SHP77 (cell line): ENCODE measurements at regions not wholly inside any gene's neighbourhood (a gene's known extent, or its start where the extent isn't known, plus 50 kb on each side); places are given as distances from the start of the nearest gene placed in this dataset.
A peak's percentile ranks its signal among the peaks of the same experiment; 100 is the strongest.

Experiments
- DNase-seq, 2 experiments: peaks; one replicate each; lab custom pipeline; 2025; lab: John Stamatoyannopoulos, UW

DNA sequence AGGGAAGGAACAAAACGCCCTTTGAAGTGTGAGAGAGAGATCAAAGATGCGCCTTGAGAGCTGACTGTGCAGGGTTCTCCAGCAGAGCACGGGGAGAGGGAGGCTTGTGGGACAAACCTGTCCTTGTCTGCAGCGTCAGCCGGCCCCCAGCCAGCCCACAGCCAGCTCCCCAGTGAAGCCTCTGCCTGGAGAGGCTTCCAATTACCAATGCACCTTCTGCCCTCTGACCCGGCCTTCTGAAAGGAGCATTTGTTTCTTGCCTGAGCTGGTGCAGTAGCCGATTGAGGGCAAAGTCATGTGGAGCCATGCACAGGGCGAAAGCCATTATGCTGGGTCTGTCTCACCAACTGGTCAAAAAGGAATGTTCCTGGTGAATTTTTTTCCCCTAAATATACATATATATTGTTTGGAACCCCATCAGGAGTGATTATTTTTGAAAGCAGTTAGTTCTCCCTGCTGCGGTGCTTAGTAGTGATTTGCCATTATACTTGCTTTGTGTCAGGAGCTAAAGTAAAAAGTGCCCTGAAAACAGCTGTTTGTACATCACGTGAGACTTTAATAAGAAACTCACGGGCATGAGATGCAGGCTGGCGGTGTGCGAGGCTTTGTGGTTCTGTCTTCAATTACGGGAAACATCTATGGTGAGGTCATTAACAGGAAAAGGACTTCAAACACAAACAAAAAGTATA lies 268.6 kb downstream of the KLF6 start:
- no peak for DNase-seq

DNA sequence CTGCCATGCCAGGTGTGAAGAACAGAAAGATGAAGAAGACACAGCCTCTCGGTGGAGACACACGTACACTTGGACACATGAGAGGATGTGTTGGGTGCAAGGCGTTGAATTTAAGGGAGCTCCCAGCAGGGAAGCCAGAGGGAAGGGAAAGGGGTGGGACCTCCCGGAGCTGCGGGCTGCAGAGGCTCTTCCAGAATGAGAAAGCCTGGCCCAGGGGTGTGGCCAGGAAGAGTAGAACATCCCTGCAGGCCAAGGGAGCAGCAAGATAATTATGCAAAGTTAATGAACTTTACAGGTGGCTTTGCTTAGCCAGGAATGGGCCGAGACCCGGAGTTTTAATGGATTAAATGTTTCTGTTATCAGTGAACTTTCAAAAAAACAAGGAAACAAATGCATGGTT lies 270.3 kb downstream of the KLF6 start:
- no peak for DNase-seq

- DNase-seq, result no peak
These were observed 272.7 kb downstream of the KLF6 start for GRCh38 chr10:3512263-3512662.

GRCh38 chr10:3511483-3511882 lies 273.5 kb downstream of the KLF6 start:
- DNase-seq, result no peak

DNA sequence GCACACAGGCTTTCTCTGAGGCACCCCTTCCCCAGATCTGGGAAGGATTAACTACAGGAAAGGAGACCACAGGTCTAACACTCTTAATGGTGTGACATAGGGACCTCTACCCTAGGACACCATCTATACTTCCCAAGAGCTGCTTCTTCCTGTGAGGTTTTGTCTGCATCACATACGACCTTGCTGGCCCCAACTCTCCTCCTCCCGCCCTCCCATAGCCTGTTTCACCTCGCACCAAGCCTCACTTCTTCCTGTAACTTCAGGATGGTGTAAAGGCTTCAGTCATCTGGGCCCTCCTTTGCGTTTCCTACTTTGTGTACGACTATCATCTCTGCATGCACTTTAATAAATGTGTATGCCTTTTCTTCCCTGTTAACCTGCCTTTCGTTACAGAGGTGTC lies 274.3 kb downstream of the KLF6 start:
- no peak for DNase-seq

DNA sequence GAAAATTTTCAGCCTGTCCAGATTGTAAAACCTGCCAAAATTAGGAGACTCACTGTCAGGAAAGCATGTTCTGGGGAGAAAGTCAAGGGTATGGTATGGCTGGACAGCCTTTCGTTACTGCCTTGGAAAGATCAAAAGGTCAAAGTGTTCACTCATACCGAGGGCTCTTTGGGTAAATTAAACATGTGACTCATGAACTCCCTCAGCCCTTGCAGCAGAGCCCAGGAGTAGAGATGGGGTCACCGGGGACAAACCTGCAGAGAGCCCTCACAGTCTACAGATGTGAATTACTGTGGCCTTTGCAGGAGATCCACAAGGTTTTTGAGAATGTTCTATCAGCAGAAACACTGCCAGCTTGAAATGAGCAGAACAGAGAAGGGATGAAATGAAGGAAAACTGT lies 275.7 kb downstream of the KLF6 start:
- DNase-seq, result no peak

- DNase-seq, result no peak
These were observed 281.7 kb downstream of the KLF6 start for GRCh38 chr10:3503299-3503698.

GRCh38 chr10:3502673-3503072 lies 282.3 kb downstream of the KLF6 start:
- DNase-seq, result no peak

- no peak for DNase-seq
These were observed 284.6 kb downstream of the KLF6 start for GRCh38 chr10:3500408-3500856.

DNA sequence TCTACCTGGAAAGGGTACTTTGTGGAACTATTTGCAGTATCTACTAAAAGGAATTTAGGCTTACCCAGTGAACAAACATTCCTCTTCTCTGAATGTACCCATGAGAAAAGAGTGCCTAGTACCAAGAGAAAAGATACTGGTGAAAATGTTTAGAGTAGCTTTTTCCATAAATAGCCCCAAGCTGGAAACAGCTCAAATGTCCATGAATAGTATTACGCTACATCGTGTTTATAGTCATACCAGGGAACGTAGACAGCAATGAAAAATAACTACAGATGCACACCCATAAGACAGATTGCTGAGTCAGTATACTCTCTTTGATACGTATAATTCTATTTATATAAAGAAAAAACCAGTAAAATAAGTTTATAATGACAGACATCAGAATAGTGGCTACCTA lies 285.9 kb downstream of the KLF6 start:
- DNase-seq, result no peak

GRCh38 chr10:3497581-3497980 lies 287.4 kb downstream of the KLF6 start:
- no peak for DNase-seq

- no peak for DNase-seq
These were observed 288.9 kb downstream of the KLF6 start for GRCh38 chr10:3496138-3496537.

DNA sequence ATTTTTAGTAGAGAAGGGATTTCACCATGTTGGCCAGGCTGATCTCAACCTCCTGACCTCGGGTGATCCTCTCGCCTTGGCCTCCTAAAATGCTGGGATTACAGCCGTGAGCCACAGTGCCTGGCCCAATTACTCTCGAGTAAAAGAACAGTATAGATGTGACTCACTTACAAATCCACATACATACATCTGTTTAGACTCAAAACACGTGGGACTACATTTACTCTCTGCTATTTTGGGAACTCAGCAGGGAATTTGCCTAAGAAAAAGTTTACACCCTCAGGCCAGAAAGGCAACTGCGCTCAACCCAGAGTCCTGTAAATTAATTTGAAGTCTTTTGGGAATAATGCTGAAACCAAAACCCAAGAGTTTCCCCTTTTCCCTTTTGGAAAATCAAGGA lies 289.7 kb downstream of the KLF6 start:
- no peak for DNase-seq

- no peak for DNase-seq
These were observed 290.2 kb downstream of the KLF6 start for GRCh38 chr10:3494838-3495230.

DNA sequence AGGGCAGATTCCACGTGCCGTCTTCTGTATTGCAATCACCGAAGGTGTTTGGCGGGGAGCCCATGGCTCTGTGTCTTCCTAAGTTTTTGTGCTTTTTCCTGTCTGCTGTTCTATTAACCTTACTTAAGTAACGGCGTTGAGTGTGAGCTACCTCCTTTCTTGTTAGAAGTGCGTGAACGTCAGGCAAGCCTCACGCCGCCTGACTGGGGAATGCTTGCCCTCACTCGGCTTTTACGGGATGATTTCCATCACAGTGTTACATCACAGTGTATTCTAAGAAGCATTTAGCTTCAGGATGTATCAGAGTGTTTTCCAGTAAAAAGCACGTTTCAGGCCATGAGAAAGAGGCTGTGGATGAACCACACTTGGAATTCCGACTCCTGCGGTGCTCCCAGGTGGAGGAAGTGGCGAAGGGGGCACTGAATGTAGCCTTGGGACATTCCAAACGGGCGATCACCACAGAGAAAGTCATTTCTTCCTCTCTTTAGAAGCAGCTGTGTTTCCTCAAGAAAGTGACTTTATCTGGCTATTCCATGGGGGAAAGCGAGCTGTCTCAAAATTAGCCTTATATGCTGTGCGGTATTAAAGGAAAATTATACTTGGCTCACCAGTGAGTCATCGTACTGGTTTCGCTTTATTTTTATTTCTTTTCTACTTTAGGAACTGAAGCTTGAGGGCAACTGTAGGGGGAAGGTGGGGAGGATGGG lies 290.7 kb downstream of the KLF6 start:
- no peak for DNase-seq

DNA sequence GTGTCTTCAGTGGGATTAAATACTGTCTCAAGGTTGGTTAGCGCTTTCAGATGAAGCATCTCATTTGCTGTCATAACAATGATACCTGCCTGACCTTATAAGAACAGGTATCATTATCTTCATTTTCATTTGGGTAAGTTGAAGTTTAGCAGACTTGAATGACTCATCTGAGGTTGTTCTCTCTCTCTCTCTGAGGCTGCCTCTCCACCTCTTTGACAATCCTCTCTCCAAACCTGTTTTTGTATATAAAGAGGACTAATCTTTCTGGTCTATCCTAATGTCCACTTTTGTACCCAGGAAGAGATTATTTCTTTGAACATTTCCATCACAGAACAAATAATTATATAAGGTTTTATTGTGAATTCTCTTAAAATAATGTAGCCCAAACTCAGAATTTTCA lies 291.4 kb downstream of the KLF6 start:
- DNase-seq, result no peak

DNA sequence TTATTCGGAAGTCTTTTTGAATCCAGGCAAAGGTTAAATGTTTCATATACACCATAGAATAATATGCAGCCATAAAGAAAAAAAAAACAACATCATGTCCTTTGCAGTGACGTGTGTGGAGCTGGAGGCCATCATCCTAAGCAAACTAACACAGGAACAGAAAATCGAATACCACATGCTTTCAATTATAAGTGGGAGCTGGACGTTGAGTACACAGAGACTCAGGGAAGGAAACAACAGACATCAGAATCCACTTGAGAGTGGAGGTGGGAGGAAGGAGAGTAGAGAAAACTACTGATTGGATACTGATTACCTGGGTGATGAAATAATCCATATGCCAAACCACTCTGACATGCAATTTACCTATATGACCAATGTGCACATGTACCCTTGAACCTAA lies 293.4 kb downstream of the KLF6 start:
- no peak for DNase-seq

- DNase-seq, result no peak
These were observed 297.8 kb downstream of the KLF6 start for GRCh38 chr10:3487228-3487627.

GRCh38 chr10:3486346-3487065 lies 298.5 kb downstream of the KLF6 start:
- DNase-seq, result peak; percentile 51 to 71

DNA sequence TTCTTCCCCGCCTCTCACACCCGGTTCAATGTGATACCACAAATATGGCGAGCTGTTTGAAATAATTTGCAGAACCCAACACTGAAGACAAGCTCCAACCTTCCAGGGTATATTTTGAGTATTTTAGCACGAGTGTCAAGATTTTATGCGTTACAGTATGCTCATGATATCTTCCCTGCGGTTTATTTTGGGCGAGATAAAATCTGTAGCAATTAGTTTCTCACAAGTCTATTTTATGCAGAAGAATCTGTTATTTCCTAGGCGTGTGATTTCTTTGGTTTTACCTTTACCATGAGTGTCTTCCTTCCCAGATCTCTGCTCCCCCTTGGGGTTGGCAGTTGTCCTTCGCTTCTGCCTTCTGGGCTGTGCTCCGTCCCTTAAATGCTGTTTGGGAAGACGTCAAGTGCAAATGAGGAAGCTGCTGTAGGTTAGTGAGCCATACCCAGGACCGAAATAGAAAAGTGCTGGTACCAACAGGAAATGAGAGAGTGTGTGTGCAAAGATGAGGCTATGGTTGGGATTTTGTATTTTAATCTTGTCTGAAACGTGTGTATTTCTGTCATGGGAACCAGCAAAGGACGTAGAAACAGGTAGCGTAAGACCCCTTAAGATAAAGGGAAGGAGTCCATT lies 299.8 kb downstream of the KLF6 start:
- no peak for DNase-seq

DNA sequence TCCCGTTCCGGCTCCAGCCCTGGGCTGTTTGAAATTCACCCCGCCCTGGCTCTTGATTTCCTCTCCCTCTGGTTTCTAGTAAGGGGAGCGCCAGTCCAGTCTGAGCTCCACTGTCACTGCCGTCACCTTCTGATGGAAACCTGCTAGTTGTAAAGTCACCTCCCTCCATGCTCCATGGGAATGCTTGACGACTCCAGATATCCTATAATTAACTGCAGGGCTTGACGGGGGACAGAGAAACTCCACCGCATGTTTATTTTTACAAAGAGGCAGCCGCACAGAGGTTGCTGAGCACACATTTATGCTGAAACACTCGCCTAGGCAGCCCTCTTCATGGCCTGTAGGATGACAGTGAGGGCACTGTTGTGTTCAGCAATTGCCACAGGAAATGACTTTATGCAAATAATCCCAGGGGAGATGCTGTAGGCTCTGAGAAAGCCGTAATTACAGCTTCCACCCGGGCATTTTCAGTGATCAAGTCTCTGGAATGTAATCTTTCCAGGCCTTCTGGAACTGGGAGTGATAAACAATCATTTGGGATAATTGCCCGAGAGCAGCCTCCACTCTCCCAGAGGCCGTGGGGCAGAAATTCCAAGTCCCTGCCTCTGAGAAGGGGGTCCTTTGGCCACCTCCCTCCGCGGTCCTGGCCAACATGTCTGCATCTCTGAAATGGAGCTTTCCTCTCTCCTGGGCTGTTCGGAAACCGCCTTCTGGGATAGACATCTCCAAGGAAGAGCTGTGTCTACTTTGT lies 300.5 kb downstream of the KLF6 start:
- no peak for DNase-seq
